Progenitor cell of endocrine pancreas (in vitro differentiated cells): ENCODE measurements at regions not wholly inside any gene's neighbourhood (a gene's known extent, or its start where the extent isn't known, plus 50 kb on each side); places are given as distances from the start of the nearest gene placed in this dataset.

Experiments used
- DNase-seq: peaks from one replicate; pipeline ENCODE4 v3.0.0; 2021; ENCODE audit warnings: low spot score; ENCODE audit not compliant: unreplicated experiment
- H3K27ac Mint-ChIP-seq: 2 replicates; pipeline ENCODE4 v1.8.0; 2021; ENCODE audit warnings: mild to moderate bottlenecking, moderate library complexity, mixed read lengths
- H3K27me3 Mint-ChIP-seq: 2 replicates; pipeline ENCODE4 v1.8.0; 2021; ENCODE audit warnings: mixed read lengths
- H3K36me3 Mint-ChIP-seq: 2 replicates; pipeline ENCODE4 v1.8.0; 2022; ENCODE audit warnings: mixed read lengths; ENCODE audit not compliant: insufficient read depth
- H3K4me1 Mint-ChIP-seq: 2 replicates; pipeline ENCODE4 v1.8.0; 2021; ENCODE audit warnings: low read depth, mixed read lengths
- H3K4me3 Mint-ChIP-seq: 2 replicates; pipeline ENCODE4 v1.8.0; 2021; ENCODE audit warnings: low read depth, mild to moderate bottlenecking, moderate library complexity, mixed read lengths
- H3K9me3 Mint-ChIP-seq: 2 replicates; pipeline ENCODE4 v1.8.0; 2021; ENCODE audit warnings: low read depth, mixed read lengths
- TF ChIP-seq, protein P1 (sequence below): fragments of 200-600 bp; sonication (generic); IDR thresholded peaks from one replicate; pipeline ENCODE4 v1.5.0; 2021; ENCODE audit warnings: antibody characterized with exemption, mild to moderate bottlenecking; ENCODE audit not compliant: unreplicated experiment

DNA sequence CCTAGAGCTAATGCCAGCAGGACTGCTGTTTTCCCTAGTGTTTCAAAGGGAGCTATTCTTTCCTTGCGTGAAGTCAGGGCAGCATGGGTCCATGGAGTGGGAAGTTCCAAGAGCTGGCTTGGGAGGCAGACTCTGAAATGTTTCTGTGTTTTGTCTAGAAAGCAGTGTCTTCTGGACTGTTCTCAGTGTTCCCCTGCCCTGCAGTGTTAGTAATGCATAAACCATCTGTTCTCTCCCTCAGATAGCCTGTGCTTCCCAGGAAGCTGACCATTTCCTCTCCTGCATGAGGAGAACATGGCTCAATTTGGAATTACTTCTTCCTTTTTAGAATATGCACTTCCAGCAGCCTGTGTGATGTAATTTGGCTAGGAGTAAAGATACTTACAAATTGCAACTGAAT lies 116.7 kb upstream of the CXCL13 start:
- no peaks in the 10 kb centered on the region for H3K4me1 Mint-ChIP-seq
- no peaks in the 10 kb centered on the region for H3K36me3 Mint-ChIP-seq
- DNase-seq, result no peak
- H3K27ac Mint-ChIP-seq, result no peak overlapping the region
- TF ChIP-seq, protein P1, sequence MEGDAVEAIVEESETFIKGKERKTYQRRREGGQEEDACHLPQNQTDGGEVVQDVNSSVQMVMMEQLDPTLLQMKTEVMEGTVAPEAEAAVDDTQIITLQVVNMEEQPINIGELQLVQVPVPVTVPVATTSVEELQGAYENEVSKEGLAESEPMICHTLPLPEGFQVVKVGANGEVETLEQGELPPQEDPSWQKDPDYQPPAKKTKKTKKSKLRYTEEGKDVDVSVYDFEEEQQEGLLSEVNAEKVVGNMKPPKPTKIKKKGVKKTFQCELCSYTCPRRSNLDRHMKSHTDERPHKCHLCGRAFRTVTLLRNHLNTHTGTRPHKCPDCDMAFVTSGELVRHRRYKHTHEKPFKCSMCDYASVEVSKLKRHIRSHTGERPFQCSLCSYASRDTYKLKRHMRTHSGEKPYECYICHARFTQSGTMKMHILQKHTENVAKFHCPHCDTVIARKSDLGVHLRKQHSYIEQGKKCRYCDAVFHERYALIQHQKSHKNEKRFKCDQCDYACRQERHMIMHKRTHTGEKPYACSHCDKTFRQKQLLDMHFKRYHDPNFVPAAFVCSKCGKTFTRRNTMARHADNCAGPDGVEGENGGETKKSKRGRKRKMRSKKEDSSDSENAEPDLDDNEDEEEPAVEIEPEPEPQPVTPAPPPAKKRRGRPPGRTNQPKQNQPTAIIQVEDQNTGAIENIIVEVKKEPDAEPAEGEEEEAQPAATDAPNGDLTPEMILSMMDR, result no peak
- no peak overlapping the region for H3K4me3 Mint-ChIP-seq
- H3K9me3 Mint-ChIP-seq, result no peaks in the 10 kb centered on the region
- peaks cover 18% of the 10 kb centered on the region for H3K27me3 Mint-ChIP-seq

DNA sequence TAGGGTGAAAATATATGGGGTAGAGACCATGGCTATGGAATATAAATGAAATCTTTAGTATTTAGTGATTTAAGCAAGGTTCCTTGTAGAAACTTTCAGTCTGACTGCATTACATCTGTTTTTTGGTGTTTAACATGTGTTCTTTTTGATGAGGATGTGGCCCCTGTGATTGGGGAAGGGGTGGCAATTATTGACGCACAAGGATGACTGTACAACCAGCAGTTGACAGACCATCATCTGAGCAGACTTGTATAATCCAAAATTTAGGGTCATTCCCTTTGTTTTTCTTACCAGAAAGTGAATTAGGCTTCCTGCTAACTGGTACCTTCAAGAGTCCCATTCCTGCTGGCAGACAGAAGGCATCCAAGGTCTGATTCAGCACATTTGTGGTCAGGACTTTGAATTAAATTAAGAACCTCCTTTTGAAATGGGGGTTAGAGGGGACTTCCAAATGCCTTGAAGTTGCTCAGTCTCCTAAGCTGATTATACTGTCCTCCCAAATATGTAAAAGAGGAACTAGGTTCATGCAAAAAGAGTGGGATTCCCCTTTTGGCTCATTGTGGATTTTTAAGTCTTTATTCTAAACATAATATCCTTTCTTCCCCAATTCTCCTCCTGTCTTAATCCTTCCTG lies 112.4 kb upstream of the CXCL13 start:
- Mint-ChIP-seq H3K4me3 (no peak overlapping the region), H3K4me1 (no peaks in the 10 kb centered on the region), H3K27me3 (peaks cover 6% of the 10 kb centered on the region), H3K9me3 (peaks cover 4% of the 10 kb centered on the region), H3K27ac (no peak overlapping the region), H3K36me3 (no peaks in the 10 kb centered on the region)
- TF ChIP-seq, protein P1, result no peak
- DNase-seq, result no peak

DNA sequence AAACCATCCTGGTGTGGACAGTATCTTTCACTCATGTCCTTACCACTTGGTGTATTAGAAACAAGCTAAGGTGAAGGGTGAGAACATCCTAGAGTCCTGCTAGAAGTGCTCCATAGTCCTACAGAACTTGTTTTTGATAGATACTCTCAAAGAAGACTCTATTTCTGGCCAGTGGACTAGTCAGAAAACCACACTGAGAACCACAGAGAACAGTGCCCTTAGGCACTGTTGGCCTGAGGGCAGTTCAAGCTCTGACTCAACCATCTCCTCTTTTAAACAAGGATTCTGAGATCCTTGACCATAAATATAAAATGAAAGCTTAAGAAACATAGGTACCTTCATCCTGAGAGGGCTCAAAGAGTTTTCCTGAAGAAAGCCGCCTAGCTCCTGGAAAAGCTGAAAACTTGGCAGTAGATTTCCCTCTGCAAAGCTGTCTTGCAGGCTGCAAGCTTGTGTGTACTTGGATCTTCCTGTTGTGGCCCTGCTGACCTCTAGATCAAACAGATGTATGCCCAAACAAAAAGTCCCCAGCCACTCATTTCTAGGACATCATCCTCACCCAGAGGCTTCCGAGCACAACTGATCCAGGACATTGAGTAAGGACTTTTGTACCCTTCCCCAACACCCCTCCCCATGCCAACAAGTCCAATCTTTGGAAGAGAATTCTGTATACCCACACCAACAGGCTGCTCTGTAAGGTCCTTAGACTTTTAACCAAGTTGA lies 111.6 kb upstream of the CXCL13 start:
- Mint-ChIP-seq H3K4me3 (no peak overlapping the region), H3K27me3 (peaks cover 6% of the 10 kb centered on the region), H3K36me3 (no peaks in the 10 kb centered on the region), H3K4me1 (no peaks in the 10 kb centered on the region), H3K27ac (no peak overlapping the region), H3K9me3 (peaks cover 4% of the 10 kb centered on the region)
- no peak for DNase-seq
- TF ChIP-seq, protein P1, result no peak

GRCh38 chr4:77496457-77496856 lies 109.2 kb upstream of the CXCL13 start:
- H3K4me1 Mint-ChIP-seq, result no peaks in the 10 kb centered on the region
- TF ChIP-seq, protein P1, result no peak
- no peaks in the 10 kb centered on the region for H3K36me3 Mint-ChIP-seq
- H3K4me3 Mint-ChIP-seq, result no peak overlapping the region
- no peak overlapping the region for H3K27ac Mint-ChIP-seq
- peaks cover 4% of the 10 kb centered on the region for H3K9me3 Mint-ChIP-seq
- DNase-seq, result no peak
- peaks cover 7% of the 10 kb centered on the region for H3K27me3 Mint-ChIP-seq

DNA sequence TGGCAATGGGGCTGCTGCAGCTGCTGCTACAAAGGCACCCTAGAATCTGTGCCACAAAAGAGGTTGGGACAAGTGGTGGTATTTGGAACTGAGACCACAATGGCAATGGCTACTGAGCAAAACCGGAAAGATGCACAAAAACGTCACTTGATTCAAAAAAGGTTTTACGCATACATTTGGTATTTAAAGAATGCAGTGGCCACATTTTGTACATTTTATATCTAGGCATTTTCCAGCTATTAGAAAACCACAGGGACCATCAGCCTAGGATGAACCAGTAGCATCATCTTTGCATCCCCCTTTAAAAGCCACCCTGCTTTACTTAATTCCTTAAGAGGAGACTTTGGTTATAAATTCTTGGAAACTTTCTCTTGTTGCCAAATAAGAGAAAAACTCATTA lies 104.8 kb upstream of the CXCL13 start:
- H3K4me1 Mint-ChIP-seq, result no peaks in the 10 kb centered on the region
- DNase-seq, result no peak
- H3K36me3 Mint-ChIP-seq, result no peaks in the 10 kb centered on the region
- H3K9me3 Mint-ChIP-seq, result peaks cover 4% of the 10 kb centered on the region
- TF ChIP-seq, protein P1, result no peak
- H3K4me3 Mint-ChIP-seq, result no peak overlapping the region
- peaks cover 15% of the 10 kb centered on the region for H3K27me3 Mint-ChIP-seq
- no peak overlapping the region for H3K27ac Mint-ChIP-seq
